Vagina (tissue), 2 donors: ENCODE measurements at regions not wholly inside any gene's neighbourhood (a gene's known extent, or its start where the extent isn't known, plus 50 kb on each side); places are given as distances from the start of the nearest gene placed in this dataset.

Experiments
- DNase-seq, 2 donors: peaks; one replicate each; pipeline ENCODE4 v3.0.0-alpha.2; 2017; ENCODE audit errors: extremely low spot score in 2 of 2
- H3K27ac ChIP-seq: fragments of 200-600 bp; sonication (generic); one replicate; pipeline ENCODE4 v1.5.1; 2019
- H3K27me3 ChIP-seq: fragments of 200-600 bp; sonication (generic); one replicate; pipeline ENCODE4 v1.5.1; 2019
- H3K36me3 ChIP-seq, 2 donors: fragments of 200-600 bp; sonication (generic); one replicate each; pipeline ENCODE4 v1.5.1; 2017 to 2019
- H3K4me1 ChIP-seq: fragments of 200-600 bp; sonication (generic); one replicate; pipeline ENCODE4 v1.5.1; 2019
- H3K4me3 ChIP-seq, 2 donors: fragments of 200-600 bp; sonication (generic); 1 replicate in 1 of 2; 2 replicates in 1 of 2; pipeline ENCODE4 v1.5.1; 2016 to 2019
- H3K9me3 ChIP-seq: fragments of 200-600 bp; sonication (generic); one replicate; pipeline ENCODE4 v1.5.1; 2019
- CTCF ChIP-seq, 3 experiments: fragments of 450-650 bp in 2 of 3; fragments of 200-600 bp in 1 of 3; sonication (generic) in 1 of 3; IDR thresholded peaks; one replicate each; pipeline ENCODE4 v1.5.1; 2017 to 2019; ENCODE audit warnings: antibody characterized with exemption in 3 of 3, mild to moderate bottlenecking in 2 of 3, moderate library complexity in 2 of 3
- POLR2A ChIP-seq, 2 donors: fragments of 450-650 bp; IDR thresholded peaks; one replicate each; pipeline ENCODE4 v1.6.1; 2017; ENCODE audit warnings: antibody characterized with exemption in 2 of 2, mild to moderate bottlenecking in 2 of 2, moderate library complexity in 2 of 2
- POLR2AphosphoS5 ChIP-seq, 2 donors: sonication (generic); formaldehyde crosslinking; IDR thresholded peaks; one replicate each; pipeline ENCODE4 v1.9.0; 2017; ENCODE audit warnings: antibody characterized with exemption in 2 of 2, mild to moderate bottlenecking in 2 of 2, low read depth in 1 of 2; ENCODE audit not compliant: insufficient read depth in 1 of 2
- intact Hi-C: fragments of 100-400 bp; cut with DNase I; formaldehyde crosslinking; loops from one replicate; pipeline ENCODE4 v1.15.1; 2023

- TF ChIP-seq CTCF (IDR thresholded peaks at IDR 0.05) = no peak
- TF ChIP-seq POLR2A (IDR thresholded peaks at IDR 0.05) = no peak
- no peak for TF ChIP-seq POLR2AphosphoS5 (IDR thresholded peaks at IDR 0.05; ENCODE audit: insufficient read depth in 1 of 2, low read depth in 1 of 2)
- Histone ChIP-seq H3K27me3 (no peaks in the 10 kb centered on the region), H3K4me1 (no peaks in the 10 kb centered on the region), H3K36me3 (no peaks in the 10 kb centered on the region), H3K4me3 (no peak overlapping the region), H3K27ac (no peak overlapping the region), H3K9me3 (no peaks in the 10 kb centered on the region)
- intact Hi-C loops = no loop called here
- no peak for DNase-seq
Measured at GRCh38 chr1:175833951-175834350, 90.6 kb upstream of the TNR start.

GRCh38 chr1:175833502-175833901 is 90.1 kb upstream of the TNR start:
- H3K27ac ChIP-seq = no peak overlapping the region
- no peak for DNase-seq
- intact Hi-C loops = no loop called here

GRCh38 chr1:175830500-175830899 is 87.1 kb upstream of the TNR start:
- H3K27me3 ChIP-seq = no peaks in the 10 kb centered on the region
- H3K4me1 ChIP-seq = no peaks in the 10 kb centered on the region
- DNase-seq = no peak
- no peaks in the 10 kb centered on the region for H3K36me3 ChIP-seq
- no peak overlapping the region for H3K27ac ChIP-seq
- no peak overlapping the region for H3K4me3 ChIP-seq
- no peak for TF ChIP-seq POLR2AphosphoS5 (IDR thresholded peaks at IDR 0.05; ENCODE audit: insufficient read depth in 1 of 2, low read depth in 1 of 2)
- no peak for TF ChIP-seq POLR2A (IDR thresholded peaks at IDR 0.05)
- TF ChIP-seq CTCF (IDR thresholded peaks at IDR 0.05) = no peak
- intact Hi-C loops = no loop called here
- H3K9me3 ChIP-seq = no peaks in the 10 kb centered on the region

More at GRCh38 chr1:175833502-175833901, 90.1 kb upstream of the TNR start:
- TF ChIP-seq POLR2AphosphoS5 (IDR thresholded peaks at IDR 0.05; ENCODE audit: insufficient read depth in 1 of 2, low read depth in 1 of 2) = no peak
- no peak for TF ChIP-seq CTCF (IDR thresholded peaks at IDR 0.05)
- no peak for TF ChIP-seq POLR2A (IDR thresholded peaks at IDR 0.05)
- Histone ChIP-seq H3K4me1 (no peaks in the 10 kb centered on the region), H3K9me3 (no peaks in the 10 kb centered on the region), H3K36me3 (no peaks in the 10 kb centered on the region), H3K4me3 (no peak overlapping the region), H3K27me3 (no peaks in the 10 kb centered on the region)

GRCh38 chr1:175829845-175830244 is 86.5 kb upstream of the TNR start:
- intact Hi-C loops = no loop called here
- TF ChIP-seq CTCF (IDR thresholded peaks at IDR 0.05) = no peak
- Histone ChIP-seq H3K27ac (no peak overlapping the region), H3K4me3 (no peak overlapping the region), H3K9me3 (no peaks in the 10 kb centered on the region), H3K36me3 (no peaks in the 10 kb centered on the region), H3K4me1 (no peaks in the 10 kb centered on the region), H3K27me3 (no peaks in the 10 kb centered on the region)
- DNase-seq = no peak

GRCh38 chr1:175826705-175827104 is 83.3 kb upstream of the TNR start:
- H3K36me3 ChIP-seq = no peaks in the 10 kb centered on the region
- H3K27me3 ChIP-seq = no peaks in the 10 kb centered on the region
- H3K4me3 ChIP-seq = no peak overlapping the region
- no peaks in the 10 kb centered on the region for H3K9me3 ChIP-seq
- H3K4me1 ChIP-seq = no peaks in the 10 kb centered on the region
- no peak for DNase-seq
- H3K27ac ChIP-seq = no peak overlapping the region
- intact Hi-C loops = no loop called here
- TF ChIP-seq CTCF (IDR thresholded peaks at IDR 0.05) (no peak), POLR2AphosphoS5 (IDR thresholded peaks at IDR 0.05; ENCODE audit: insufficient read depth in 1 of 2, low read depth in 1 of 2) (no peak), POLR2A (IDR thresholded peaks at IDR 0.05) (no peak)
